A673 (cell line): ENCODE measurements at regions not wholly inside any gene's neighbourhood (a gene's known extent, or its start where the extent isn't known, plus 50 kb on each side); places are given as distances from the start of the nearest gene placed in this dataset.
"Not testable (repeated sequence)": the region's sequence is repeated elsewhere in the genome, so short reads cannot be mapped to it uniquely, and the experiment has no call there.

Experiments used
- BruUV-seq: library from RNA; stranded (reverse); fragments of 400-500 nt; replicated peaks from 2 replicates; lab custom pipeline; 2021; lab: Mats Ljungman, UMichigan
- CTCF ChIA-PET: fragments of 300-600 bp; sonication (Branson Sonifier 250); formaldehyde crosslinking; loops from one replicate; lab custom pipeline; 2022; ENCODE audit warnings: antibody characterized with exemption; lab: Charles Lee
- POLR2A ChIA-PET: fragments of 300-600 bp; sonication (Branson Sonifier 250); formaldehyde crosslinking; loops from one replicate; lab custom pipeline; 2022; ENCODE audit warnings: antibody characterized with exemption; ENCODE audit not compliant: low non-redundant PET; lab: Charles Lee
- DNase-seq: peaks from one replicate; pipeline ENCODE4 v3.0.0-alpha.2; 2015; ENCODE audit warnings: low spot score
- H3K27ac ChIP-seq: fragments of 200-600 bp; sonication (generic); 2 replicates; pipeline ENCODE4 v1.5.1; 2016; ENCODE audit warnings: mixed run types, low read depth, mild to moderate bottlenecking, mixed read lengths, antibody characterized with exemption, low read length; ENCODE audit not compliant: poor library complexity, severe bottlenecking
- H3K27me3 ChIP-seq: fragments of 200-600 bp; sonication (generic); replicated peaks from 2 replicates; pipeline ENCODE4 v1.6.1; 2017; ENCODE audit warnings: mixed run types, low read depth, mild to moderate bottlenecking, mixed read lengths, antibody characterized with exemption, low read length; ENCODE audit not compliant: insufficient read depth, poor library complexity
- H3K36me3 ChIP-seq: fragments of 200-600 bp; sonication (generic); 2 replicates; pipeline ENCODE4 v1.6.1; 2016; ENCODE audit warnings: mixed run types, mild to moderate bottlenecking, mixed read lengths, antibody characterized with exemption, low read length; ENCODE audit not compliant: insufficient read depth, poor library complexity, severe bottlenecking
- H3K4me1 ChIP-seq: fragments of 200-600 bp; sonication (generic); 2 replicates; pipeline ENCODE4 v1.6.1; 2017; ENCODE audit warnings: mixed run types, mild to moderate bottlenecking, mixed read lengths, antibody characterized with exemption, low read length; ENCODE audit not compliant: insufficient read depth, poor library complexity, severe bottlenecking
- H3K4me3 ChIP-seq: fragments of 200-600 bp; sonication (generic); 2 replicates; pipeline ENCODE4 v1.5.1; 2016; ENCODE audit warnings: low read depth, mixed run types, mild to moderate bottlenecking, mixed read lengths, low read length; ENCODE audit not compliant: poor library complexity, severe bottlenecking
- H3K9me3 ChIP-seq: fragments of 200-600 bp; sonication (generic); 2 replicates; pipeline ENCODE4 v1.6.1; 2016; ENCODE audit warnings: mixed run types, low read depth, mild to moderate bottlenecking, mixed read lengths, antibody characterized with exemption, low read length; ENCODE audit not compliant: poor library complexity, severe bottlenecking
- CTCF ChIP-seq: fragments of 300-800, 200-600 bp; sonication (generic); conservative IDR thresholded peaks from 2 replicates; pipeline ENCODE4 v1.5.1; 2017; ENCODE audit warnings: low read depth, mild to moderate bottlenecking, antibody characterized with exemption, low read length, moderate library complexity, mixed read lengths
- EZH2 ChIP-seq: fragments of 200-600 bp; sonication (generic); IDR thresholded peaks from 2 replicates; pipeline ENCODE4 v1.6.1; 2017; ENCODE audit warnings: borderline replicate concordance, low read depth, mild to moderate bottlenecking, mixed read lengths, antibody characterized with exemption, low read length; ENCODE audit not compliant: poor library complexity, severe bottlenecking
- intact Hi-C: fragments of 100-400 bp; cut with micrococcal nuclease; formaldehyde crosslinking; loops from one replicate; pipeline ENCODE4 v1.10.0; 2022; ENCODE audit not compliant: unreplicated experiment

- CTCF ChIA-PET, result interaction anchor here (0.6 to 0.8 kb wide), 2 partner anchors 58 to 413 kb away, joined by 4 to 6 read pairs; no protein-coding TSS in a partner anchor
- peak overlapping the region; percentile 53 for H3K4me3 ChIP-seq
- no peaks in the 10 kb centered on the region for H3K9me3 ChIP-seq
- no peaks in the 10 kb centered on the region for H3K4me1 ChIP-seq
- TSS peak; percentile 69 for BruUV-seq
- DNase-seq, result peak; percentile 72
- H3K27me3 ChIP-seq, result no peaks in the 10 kb centered on the region
- TF ChIP-seq CTCF, result no peak
- TF ChIP-seq EZH2, result no peak
- H3K27ac ChIP-seq, result no peak overlapping the region
- H3K36me3 ChIP-seq, result no peaks in the 10 kb centered on the region
- intact Hi-C loops, result loop anchor here (2.0 kb wide), 1 partner anchor 59 kb away; no protein-coding TSS in a partner anchor
- POLR2A ChIA-PET, result no interaction called here
Measured at GRCh38 chr6:27693766-27694546, 218.2 kb downstream of the OR2B2 start.

GRCh38 chr6:27692133-27692532 lies 219.2 kb upstream of the ZNF184 start:
- CTCF ChIA-PET, BruUV-seq: not testable (repeated sequence)

GRCh38 chr6:27688014-27688586 lies 215.2 kb upstream of the ZNF184 start:
- H3K4me3 ChIP-seq, result peak overlapping the region; percentile 57
- H3K9me3 ChIP-seq, result no peaks in the 10 kb centered on the region
- H3K27me3 ChIP-seq, result no peaks in the 10 kb centered on the region
- DNase-seq, result peak; percentile 95
- H3K36me3 ChIP-seq, result no peaks in the 10 kb centered on the region
- POLR2A ChIA-PET, result no interaction called here
- CTCF ChIA-PET, result interaction anchor here (1.4 kb wide), 1 partner anchor 64 kb away, joined by 6 read pairs; no protein-coding TSS in a partner anchor
- intact Hi-C loops, result loop anchor here (5.0 to 10.0 kb wide), 4 partner anchors 96 to 503 kb away; no protein-coding TSS in a partner anchor
- peak overlapping the region; percentile 66 for H3K27ac ChIP-seq
- TF ChIP-seq CTCF (no peak), EZH2 (no peak)
- no peaks in the 10 kb centered on the region for H3K4me1 ChIP-seq
- no TSS peak for BruUV-seq

More at GRCh38 chr6:27692133-27692532, 219.2 kb upstream of the ZNF184 start:
- H3K4me3 ChIP-seq, H3K27me3 ChIP-seq, H3K9me3 ChIP-seq, DNase-seq, H3K4me1 ChIP-seq, H3K27ac ChIP-seq, POLR2A ChIA-PET, H3K36me3 ChIP-seq: not testable (repeated sequence)
- intact Hi-C loops, result loop anchor here (2.0 kb wide), 1 partner anchor 61 kb away; no protein-coding TSS in a partner anchor
